K562 (cell line): ENCODE measurements at regions not wholly inside any gene's neighbourhood (a gene's known extent, or its start where the extent isn't known, plus 50 kb on each side); places are given as distances from the start of the nearest gene placed in this dataset.

Source experiments
- ATAC-seq: fragments of 200-7000 bp; cut with Tn5 transposase; 3 replicates; pipeline ENCODE4 v1.9.1; 2020; ENCODE audit warnings: moderate library complexity
- BruUV-seq: library from RNA; stranded (reverse); fragments of 400-500 nt; replicated peaks from 2 replicates; lab custom pipeline; 2021; lab: Mats Ljungman, UMichigan
- CTCF ChIA-PET: fragments of 300-600 bp; formaldehyde crosslinking; extraction: SDS; loops from one replicate; lab custom pipeline; 2021; ENCODE audit warnings: low intra/inter-chr PET ratio; lab: Yijun Ruan, JAX
- POLR2A ChIA-PET: fragments of 300-600, 350-650 bp; sonication (Branson Sonifier 250); formaldehyde crosslinking; extraction: SDS; loops from one replicate; lab custom pipeline; 2021; ENCODE audit warnings: antibody characterized with exemption, inconsistent platforms; lab: Yijun Ruan, JAX
- DNase-seq, 4 experiments: peaks; one replicate each; pipeline versions ENCODE4 v3.0.0 to v3.0.0-alpha.2; 2011 to 2018; ENCODE audit warnings: low spot score in 3 of 4, mixed read lengths in 3 of 4; ENCODE audit errors: extremely low read depth in 1 of 4
- FAIRE-seq: peaks from 2 replicates; lab custom pipeline; 2011; peaks lifted over from hg19 to GRCh38; lab: Jason Lieb, UNC
- H2AFZ ChIP-seq: 2 replicates; pipeline ENCODE4 v1.6.0; 2011; ENCODE audit warnings: low read depth, low read length, control low read depth, inconsistent platforms
- H3K27ac ChIP-seq: fragments of 200-600 bp; 3 replicates; pipeline ENCODE4 v1.8.0; 2011; ENCODE audit warnings: low read depth, mild to moderate bottlenecking, control low read depth, inconsistent platforms, low read length, moderate library complexity, mixed read lengths; ENCODE audit errors: extremely low read depth
- H3K27me3 ChIP-seq, 2 experiments: fragments of 300-600 bp in 1 of 2; 2 replicates in 1 of 2; 3 replicates in 1 of 2; pipeline versions ENCODE4 v1.6.0 to v1.8.0; 2011; ENCODE audit warnings: inconsistent platforms in 2 of 2, low read length in 2 of 2, mild to moderate bottlenecking in 1 of 2, mixed read lengths in 1 of 2, moderate library complexity in 1 of 2; ENCODE audit not compliant: control insufficient read depth in 2 of 2, insufficient read depth in 2 of 2
- H3K36me3 ChIP-seq: fragments of 300-600 bp; 3 replicates; pipeline ENCODE4 v1.8.0; 2011; ENCODE audit warnings: mild to moderate bottlenecking, low read length, inconsistent platforms; ENCODE audit not compliant: control insufficient read depth, insufficient read depth
- H3K4me1 ChIP-seq, 2 experiments: fragments of 200-600 bp in 1 of 2; replicated peaks in 1 of 2; 2 replicates in 1 of 2; 3 replicates in 1 of 2; pipeline versions ENCODE4 v1.5.1 to v1.8.0; 2011; ENCODE audit warnings: inconsistent platforms in 2 of 2, low read length in 2 of 2, mild to moderate bottlenecking in 1 of 2, mixed read lengths in 1 of 2, moderate library complexity in 1 of 2; ENCODE audit not compliant: control insufficient read depth in 2 of 2, insufficient read depth in 2 of 2
- H3K4me2 ChIP-seq: 2 replicates; pipeline ENCODE4 v1.6.1; 2011; ENCODE audit warnings: low read length, control low read depth, inconsistent platforms, mixed read lengths; ENCODE audit not compliant: insufficient read depth
- H3K4me3 ChIP-seq: fragments of 200-600 bp; sonication (generic), shearing (Covaris generic); 2 replicates; pipeline ENCODE4 v1.5.1; 2016; ENCODE audit warnings: control low read depth, inconsistent platforms
- H3K79me2 ChIP-seq: fragments of 200-600 bp; 3 replicates; pipeline ENCODE4 v1.8.0; 2011; ENCODE audit warnings: low read length, inconsistent platforms; ENCODE audit not compliant: control insufficient read depth, insufficient read depth
- H3K9ac ChIP-seq, 2 experiments: 2 replicates each; pipeline versions ENCODE4 v1.6.0 to v1.6.1; 2011; ENCODE audit warnings: low read depth in 2 of 2, low read length in 2 of 2, control low read depth in 1 of 2, inconsistent platforms in 1 of 2, mild to moderate bottlenecking in 1 of 2, mixed read lengths in 1 of 2; ENCODE audit not compliant: insufficient read depth in 1 of 2
- H3K9me1 ChIP-seq: one replicate; pipeline ENCODE4 v1.6.0; 2011; ENCODE audit warnings: inconsistent platforms, mild to moderate bottlenecking, low read length, moderate library complexity; ENCODE audit not compliant: control insufficient read depth, insufficient read depth
- H3K9me3 ChIP-seq: replicated peaks from 2 replicates; pipeline ENCODE4 v1.5.1; 2011; ENCODE audit warnings: low read depth, low read length, inconsistent platforms; ENCODE audit not compliant: control insufficient read depth, insufficient read depth
- H4K20me1 ChIP-seq: replicated peaks from 2 replicates; pipeline ENCODE4 v1.6.1; 2011; ENCODE audit warnings: low read length, inconsistent platforms, mixed read lengths; ENCODE audit not compliant: control insufficient read depth, insufficient read depth
- CC2D1A ChIP-seq: fragments of 450-650 bp; IDR thresholded peaks from 2 replicates; pipeline ENCODE4 v1.6.1; 2017; ENCODE audit warnings: mild to moderate bottlenecking
- CREB1 ChIP-seq, 2 experiments: sonication (generic) in 1 of 2; formaldehyde crosslinking in 1 of 2; IDR thresholded peaks; 2 replicates each; pipeline versions ENCODE4 v1.6.1 to v1.8.0; 2012 to 2022; ENCODE audit warnings: inconsistent platforms in 1 of 2, mild to moderate bottlenecking in 1 of 2, missing genetic modification reagents in 1 of 2, moderate library complexity in 1 of 2
- EHMT2 ChIP-seq: fragments of 450-650 bp; IDR thresholded peaks from 2 replicates; pipeline ENCODE4 v1.6.1; 2018; ENCODE audit warnings: antibody characterized with exemption
- MTA2 ChIP-seq: fragments of 450-650 bp; IDR thresholded peaks from 2 replicates; pipeline ENCODE4 v1.6.1; 2016; ENCODE audit warnings: low read depth
- POLR2AphosphoS5 ChIP-seq: IDR thresholded peaks from 2 replicates; pipeline ENCODE4 v1.6.1; 2011; ENCODE audit warnings: mild to moderate bottlenecking, low read depth, low read length, moderate library complexity; ENCODE audit not compliant: control insufficient read depth, insufficient read depth
- RB1 ChIP-seq: fragments of 450-650 bp; IDR thresholded peaks from 2 replicates; pipeline ENCODE4 v1.6.1; 2017; ENCODE audit warnings: low read depth, mild to moderate bottlenecking
- RBM39 ChIP-seq: fragments of 200-400 bp; formaldehyde crosslinking; optimal IDR thresholded peaks from 2 replicates; pipeline ENCODE3; 2018; ENCODE audit warnings: low read depth, low read length
- RFX5 ChIP-seq: IDR thresholded peaks from 2 replicates; pipeline ENCODE4 v1.6.1; 2011; ENCODE audit warnings: low read depth, mild to moderate bottlenecking, improper control_type of control experiment, low read length
- RHOXF2B ChIP-seq: fragments of 250-450 bp; sonication (Bioruptor Pico); conservative IDR thresholded peaks from 2 replicates; pipeline ENCODE4 v1.5.1; 2021
- SETDB1 ChIP-seq: IDR thresholded peaks from one replicate; pipeline ENCODE4 v1.6.1; 2012; ENCODE audit warnings: low read length, control low read depth, inconsistent platforms
- ZNF174 ChIP-seq: fragments of 250-450 bp; sonication (Bioruptor Pico); IDR thresholded peaks from 2 replicates; pipeline ENCODE4 v1.4.0; 2020; ENCODE audit warnings: mild to moderate bottlenecking
- ZNF586 ChIP-seq: fragments of 450-650 bp; formaldehyde crosslinking; conservative IDR thresholded peaks from 2 replicates; pipeline ENCODE4 v1.4.0; 2020; ENCODE audit warnings: mild to moderate bottlenecking, moderate library complexity
- WGBS: fragments of 100-300 bp; shearing (Covaris generic); methylation state at CpG from one replicate; pipeline ENCODE4 v1.1.6; 2016; ENCODE audit warnings: low coverage, mixed read lengths; ENCODE audit not compliant: insufficient coverage; ENCODE audit errors: missing lambda C conversion rate; 5-methylcytosine and 5-hydroxymethylcytosine counted together
- in situ Hi-C: fragments of 300-500 bp; cut with MboI; formaldehyde crosslinking; loops from 4 replicates; pipeline ENCODE4 v1.15.0; 2018; ENCODE audit warnings: inconsistent platforms, mixed read lengths
- intact Hi-C: fragments of 100-400 bp; cut with micrococcal nuclease; formaldehyde crosslinking; loops from 2 replicates; pipeline ENCODE4 v1.14.2; 2022
- TF ChIP-seq, protein P1 (sequence below): fragments of 450-650 bp; IDR thresholded peaks from 2 replicates; pipeline ENCODE4 v1.7.0; 2016; ENCODE audit warnings: borderline replicate concordance
- TF ChIP-seq, protein P2 (sequence below): fragments of 450-650 bp; IDR thresholded peaks from 2 replicates; pipeline ENCODE4 v1.6.1; 2016; ENCODE audit warnings: low read depth, mild to moderate bottlenecking, moderate library complexity
- TF ChIP-seq, protein P3 (sequence below): fragments of 450-650 bp; formaldehyde crosslinking; IDR thresholded peaks from 2 replicates; pipeline ENCODE4 v1.4.0; 2022; ENCODE audit warnings: missing genetic modification characterization

DNA sequence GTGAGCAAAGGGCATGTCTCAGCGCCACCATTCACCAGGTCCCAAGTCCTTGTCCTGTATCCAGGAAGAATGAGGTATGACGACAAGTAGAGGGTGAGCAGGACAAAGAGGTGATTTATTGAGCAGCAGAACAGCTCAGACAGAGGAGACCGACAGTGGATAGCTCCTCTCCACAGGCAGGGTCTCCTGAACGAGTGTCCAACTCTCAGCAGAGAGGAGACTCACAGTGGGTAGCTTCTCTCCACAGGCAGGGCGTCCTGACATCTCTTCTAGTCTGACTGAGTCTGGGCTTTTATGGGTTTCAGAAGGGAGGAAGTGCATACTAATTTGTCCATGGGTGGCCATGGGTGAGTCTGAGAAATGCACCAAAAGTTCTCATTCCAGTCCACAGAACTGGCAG is 204.7 kb downstream of the ANKRD60 start:
- TF ChIP-seq CREB1 (IDR thresholded peaks at IDR 0.05) (no peak), CREB1 (CRISPR knock-in tag; IDR thresholded peaks at IDR 0.05) (no peak), SETDB1 (no peak), POLR2AphosphoS5 (no peak), CC2D1A (no peak), RFX5 (no peak), ZNF174 (CRISPR knock-in tag) (no peak), RHOXF2B (CRISPR knock-in tag) (no peak), ZNF586 (no peak), EHMT2 (no peak), RBM39 (no peak), RB1 (no peak), MTA2 (no peak)
- TF ChIP-seq, protein P1, sequence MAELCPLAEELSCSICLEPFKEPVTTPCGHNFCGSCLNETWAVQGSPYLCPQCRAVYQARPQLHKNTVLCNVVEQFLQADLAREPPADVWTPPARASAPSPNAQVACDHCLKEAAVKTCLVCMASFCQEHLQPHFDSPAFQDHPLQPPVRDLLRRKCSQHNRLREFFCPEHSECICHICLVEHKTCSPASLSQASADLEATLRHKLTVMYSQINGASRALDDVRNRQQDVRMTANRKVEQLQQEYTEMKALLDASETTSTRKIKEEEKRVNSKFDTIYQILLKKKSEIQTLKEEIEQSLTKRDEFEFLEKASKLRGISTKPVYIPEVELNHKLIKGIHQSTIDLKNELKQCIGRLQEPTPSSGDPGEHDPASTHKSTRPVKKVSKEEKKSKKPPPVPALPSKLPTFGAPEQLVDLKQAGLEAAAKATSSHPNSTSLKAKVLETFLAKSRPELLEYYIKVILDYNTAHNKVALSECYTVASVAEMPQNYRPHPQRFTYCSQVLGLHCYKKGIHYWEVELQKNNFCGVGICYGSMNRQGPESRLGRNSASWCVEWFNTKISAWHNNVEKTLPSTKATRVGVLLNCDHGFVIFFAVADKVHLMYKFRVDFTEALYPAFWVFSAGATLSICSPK: no peak
- TF ChIP-seq, protein P2, sequence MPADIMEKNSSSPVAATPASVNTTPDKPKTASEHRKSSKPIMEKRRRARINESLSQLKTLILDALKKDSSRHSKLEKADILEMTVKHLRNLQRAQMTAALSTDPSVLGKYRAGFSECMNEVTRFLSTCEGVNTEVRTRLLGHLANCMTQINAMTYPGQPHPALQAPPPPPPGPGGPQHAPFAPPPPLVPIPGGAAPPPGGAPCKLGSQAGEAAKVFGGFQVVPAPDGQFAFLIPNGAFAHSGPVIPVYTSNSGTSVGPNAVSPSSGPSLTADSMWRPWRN: no peak
- TF ChIP-seq, protein P3, sequence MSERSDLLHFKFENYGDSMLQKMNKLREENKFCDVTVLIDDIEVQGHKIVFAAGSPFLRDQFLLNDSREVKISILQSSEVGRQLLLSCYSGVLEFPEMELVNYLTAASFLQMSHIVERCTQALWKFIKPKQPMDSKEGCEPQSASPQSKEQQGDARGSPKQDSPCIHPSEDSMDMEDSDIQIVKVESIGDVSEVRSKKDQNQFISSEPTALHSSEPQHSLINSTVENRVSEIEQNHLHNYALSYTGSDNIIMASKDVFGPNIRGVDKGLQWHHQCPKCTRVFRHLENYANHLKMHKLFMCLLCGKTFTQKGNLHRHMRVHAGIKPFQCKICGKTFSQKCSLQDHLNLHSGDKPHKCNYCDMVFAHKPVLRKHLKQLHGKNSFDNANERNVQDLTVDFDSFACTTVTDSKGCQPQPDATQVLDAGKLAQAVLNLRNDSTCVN: no peak
- TF ChIP-seq, all 486 proteins: peak for 0
- H2AFZ ChIP-seq: no peak overlapping the region
- no peak for DNase-seq
- no peak overlapping the region for H3K9ac ChIP-seq
- intact Hi-C loops: no loop called here
- peaks cover 3 to 21% of the 10 kb centered on the region in 2 experiments; a peak in 3 of 5 replicates for H3K27me3 ChIP-seq
- ChIA-PET CTCF (no interaction called here), POLR2A (no interaction called here)
- WGBS: 0% methylated on average over 5 of the region's 5 CpGs
- no peaks in the 10 kb centered on the region for H3K79me2 ChIP-seq
- no peaks in the 10 kb centered on the region for H3K9me3 ChIP-seq
- no peaks in the 10 kb centered on the region for H3K4me1 ChIP-seq
- H3K27ac ChIP-seq: no peak overlapping the region
- BruUV-seq: no TSS peak
- no peak for ATAC-seq
- no peaks in the 10 kb centered on the region for H3K9me1 ChIP-seq
- in situ Hi-C loops: no loop called here
- no peak overlapping the region for H3K4me2 ChIP-seq
- H3K4me3 ChIP-seq: no peak overlapping the region
- no peaks in the 10 kb centered on the region for H3K36me3 ChIP-seq
- FAIRE-seq: no peak
- no peaks in the 10 kb centered on the region; the same call in 1 of the 2 replicates for H4K20me1 ChIP-seq
